Sigmoid colon (tissue), 6 donors: ENCODE measurements at regions not wholly inside any gene's neighbourhood (a gene's known extent, or its start where the extent isn't known, plus 50 kb on each side); places are given as distances from the start of the nearest gene placed in this dataset.

Source experiments
- DNase-seq: peaks from one replicate; pipeline ENCODE4 v3.0.0-alpha.2; 2019
- H3K27ac ChIP-seq, 4 donors: fragments of 200-600 bp; sonication (generic); one replicate each; pipeline ENCODE4 v1.5.1; 2016 to 2019; ENCODE audit warnings: mild to moderate bottlenecking in 1 of 4
- H3K27me3 ChIP-seq, 3 donors: fragments of 200-600 bp; sonication (generic); one replicate each; pipeline ENCODE4 v1.5.1; 2019; ENCODE audit warnings: mild to moderate bottlenecking in 1 of 3
- H3K36me3 ChIP-seq, 4 donors: fragments of 200-600 bp; sonication (generic); one replicate each; pipeline ENCODE4 v1.5.1; 2016 to 2019
- H3K4me1 ChIP-seq, 4 donors: fragments of 200-600 bp; sonication (generic); one replicate each; pipeline ENCODE4 v1.5.1; 2017 to 2019
- H3K4me3 ChIP-seq, 4 donors: fragments of 200-600 bp; sonication (generic); one replicate each; pipeline ENCODE4 v1.5.1; 2017 to 2019; ENCODE audit warnings: mild to moderate bottlenecking in 2 of 4, moderate library complexity in 1 of 4
- H3K9me3 ChIP-seq, 4 donors: fragments of 200-600 bp in 3 of 4; sonication (generic) in 3 of 4; one replicate each; pipeline versions ENCODE4 v1.5.1 to v1.6.1; 2013 to 2019
- CTCF ChIP-seq, 4 experiments: fragments of 450-650 bp in 3 of 4; fragments of 200-600 bp in 1 of 4; IDR thresholded peaks; one replicate each; pipeline ENCODE4 v1.5.1; 2016 to 2019; ENCODE audit warnings: antibody characterized with exemption in 4 of 4, mild to moderate bottlenecking in 3 of 4, moderate library complexity in 2 of 4
- EP300 ChIP-seq, 4 donors: sonication (generic); formaldehyde crosslinking; IDR thresholded peaks; one replicate each; pipeline ENCODE4 v1.6.1; 2017; ENCODE audit warnings: antibody characterized with exemption in 4 of 4
- POLR2A ChIP-seq, 2 donors: fragments of 450-650 bp; IDR thresholded peaks; one replicate each; pipeline ENCODE4 v1.6.1; 2016; ENCODE audit warnings: antibody characterized with exemption in 2 of 2, mild to moderate bottlenecking in 2 of 2, moderate library complexity in 2 of 2
- POLR2AphosphoS5 ChIP-seq, 4 donors: sonication (generic); formaldehyde crosslinking; IDR thresholded peaks; one replicate each; pipeline ENCODE4 v1.6.1; 2017; ENCODE audit warnings: antibody characterized with exemption in 4 of 4
- WGBS, 2 donors: extraction: QIAGEN DNeasy Blood & Tissue Kit; methylation state at CpG; one replicate each; pipeline ENCODE4 v1.1.7; 2013; 5-methylcytosine and 5-hydroxymethylcytosine counted together
- intact Hi-C: fragments of 100-400 bp; cut with DNase I; formaldehyde crosslinking; loops from one replicate; pipeline ENCODE4 v1.15.1; 2023
- donor health status: healthy with polysubstance abuse.
- donor health status: healthy.

GRCh38 chr1:57794078-57794477 is 370.2 kb upstream of the DAB1 start:
- Histone ChIP-seq H3K36me3 (no peaks in the 10 kb centered on the region), H3K9me3 (no peaks in the 10 kb centered on the region), H3K4me3 (no peak overlapping the region), H3K4me1 (no peaks in the 10 kb centered on the region), H3K27me3 (no peaks in the 10 kb centered on the region), H3K27ac (no peak overlapping the region)
- TF ChIP-seq POLR2A (IDR thresholded peaks at IDR 0.05) = no peak
- no peak for TF ChIP-seq POLR2AphosphoS5 (IDR thresholded peaks at IDR 0.05)
- no peak for TF ChIP-seq EP300 (IDR thresholded peaks at IDR 0.05)
- TF ChIP-seq CTCF (IDR thresholded peaks at IDR 0.05) = no peak
- intact Hi-C loops = no loop called here
- WGBS, 2 donors = 40 to 63% methylated on average over 2 of the region's 2 CpGs
- no peak for DNase-seq

- TF ChIP-seq POLR2A (IDR thresholded peaks at IDR 0.05) (no peak), CTCF (IDR thresholded peaks at IDR 0.05) (no peak), POLR2AphosphoS5 (IDR thresholded peaks at IDR 0.05) (no peak), EP300 (IDR thresholded peaks at IDR 0.05) (no peak)
- Histone ChIP-seq H3K27me3 (no peaks in the 10 kb centered on the region), H3K4me1 (no peaks in the 10 kb centered on the region), H3K36me3 (no peaks in the 10 kb centered on the region), H3K4me3 (no peak overlapping the region), H3K27ac (no peak overlapping the region), H3K9me3 (no peaks in the 10 kb centered on the region)
- no peak for DNase-seq
- intact Hi-C loops = no loop called here
- 71 to 83% methylated on average over 3 of the region's 3 CpGs for WGBS, 2 donors
Measured at GRCh38 chr1:57791497-57791896, 367.6 kb upstream of the DAB1 start.

- intact Hi-C loops = no loop called here
- no peak for TF ChIP-seq POLR2A (IDR thresholded peaks at IDR 0.05)
- no peak for TF ChIP-seq POLR2AphosphoS5 (IDR thresholded peaks at IDR 0.05)
- no peak for TF ChIP-seq EP300 (IDR thresholded peaks at IDR 0.05)
- TF ChIP-seq CTCF (IDR thresholded peaks at IDR 0.05) = no peak
Measured at GRCh38 chr1:57789936-57790335, 366.1 kb upstream of the DAB1 start.

GRCh38 chr1:57788313-57788712 is 364.5 kb upstream of the DAB1 start:
- Histone ChIP-seq H3K27ac (no peak overlapping the region), H3K9me3 (no peaks in the 10 kb centered on the region), H3K4me1 (no peaks in the 10 kb centered on the region), H3K36me3 (no peaks in the 10 kb centered on the region), H3K4me3 (no peak overlapping the region), H3K27me3 (no peaks in the 10 kb centered on the region)
- no peak for DNase-seq
- intact Hi-C loops = no loop called here
- 30 to 47% methylated on average over 1 of the region's 1 CpG for WGBS, 2 donors
- TF ChIP-seq POLR2A (IDR thresholded peaks at IDR 0.05) (no peak), EP300 (IDR thresholded peaks at IDR 0.05) (no peak), CTCF (IDR thresholded peaks at IDR 0.05) (no peak), POLR2AphosphoS5 (IDR thresholded peaks at IDR 0.05) (no peak)

More at GRCh38 chr1:57789936-57790335, 366.1 kb upstream of the DAB1 start:
- no peak for DNase-seq
- WGBS, 2 donors = 83 to 89% methylated on average over 5 of the region's 5 CpGs
- no peaks in the 10 kb centered on the region for H3K9me3 ChIP-seq
- no peak overlapping the region for H3K4me3 ChIP-seq
- no peaks in the 10 kb centered on the region for H3K4me1 ChIP-seq
- H3K27ac ChIP-seq = no peak overlapping the region
- H3K36me3 ChIP-seq = no peaks in the 10 kb centered on the region
- no peaks in the 10 kb centered on the region for H3K27me3 ChIP-seq

GRCh38 chr1:57784356-57784755 is 360.5 kb upstream of the DAB1 start:
- no peak overlapping the region for H3K4me3 ChIP-seq
- no peaks in the 10 kb centered on the region for H3K36me3 ChIP-seq
- TF ChIP-seq EP300 (IDR thresholded peaks at IDR 0.05) (no peak), POLR2AphosphoS5 (IDR thresholded peaks at IDR 0.05) (no peak), CTCF (IDR thresholded peaks at IDR 0.05) (no peak), POLR2A (IDR thresholded peaks at IDR 0.05) (no peak)
- H3K27ac ChIP-seq = no peak overlapping the region
- 42 to 48% methylated on average over 1 of the region's 1 CpG for WGBS, 2 donors
- intact Hi-C loops = no loop called here
- DNase-seq = no peak
- H3K4me1 ChIP-seq = no peaks in the 10 kb centered on the region
- H3K27me3 ChIP-seq = no peaks in the 10 kb centered on the region
- no peaks in the 10 kb centered on the region for H3K9me3 ChIP-seq
